Skin epidermis (tissue), 12 donors: ENCODE measurements at regions not wholly inside any gene's neighbourhood (a gene's known extent, or its start where the extent isn't known, plus 50 kb on each side); places are given as distances from the start of the nearest gene placed in this dataset.
"Not testable (repeated sequence)": the region's sequence is repeated elsewhere in the genome, so short reads cannot be mapped to it uniquely, and the experiment has no call there.

Experiments used
- H3K27ac ChIP-seq, 21 experiments: fragments of 200-600 bp; sonication (generic) in 11 of 21; one replicate each; pipeline ENCODE4 v1.5.0; 2020; ENCODE audit warnings: mild to moderate bottlenecking in 3 of 21, inconsistent platforms in 2 of 21, moderate library complexity in 2 of 21
- H3K4me3 ChIP-seq, 7 experiments: fragments of 200-600 bp; sonication (generic) in 2 of 7; one replicate each; pipeline ENCODE4 v1.5.0; 2020; ENCODE audit warnings: inconsistent platforms in 2 of 7, mild to moderate bottlenecking in 2 of 7, moderate library complexity in 1 of 7

- H3K27ac ChIP-seq, H3K4me3 ChIP-seq: not testable (repeated sequence)
Observed at GRCh38 chr14:106348873-106349540, 822.6 kb downstream of the TMEM121 start.

- H3K27ac ChIP-seq, H3K4me3 ChIP-seq: not testable (repeated sequence)
Observed at GRCh38 chr14:106349678-106350457, 823.5 kb downstream of the TMEM121 start.

GRCh38 chr14:106355007-106355791 is 828.8 kb downstream of the TMEM121 start:
- H3K27ac ChIP-seq, H3K4me3 ChIP-seq: not testable (repeated sequence)

DNA sequence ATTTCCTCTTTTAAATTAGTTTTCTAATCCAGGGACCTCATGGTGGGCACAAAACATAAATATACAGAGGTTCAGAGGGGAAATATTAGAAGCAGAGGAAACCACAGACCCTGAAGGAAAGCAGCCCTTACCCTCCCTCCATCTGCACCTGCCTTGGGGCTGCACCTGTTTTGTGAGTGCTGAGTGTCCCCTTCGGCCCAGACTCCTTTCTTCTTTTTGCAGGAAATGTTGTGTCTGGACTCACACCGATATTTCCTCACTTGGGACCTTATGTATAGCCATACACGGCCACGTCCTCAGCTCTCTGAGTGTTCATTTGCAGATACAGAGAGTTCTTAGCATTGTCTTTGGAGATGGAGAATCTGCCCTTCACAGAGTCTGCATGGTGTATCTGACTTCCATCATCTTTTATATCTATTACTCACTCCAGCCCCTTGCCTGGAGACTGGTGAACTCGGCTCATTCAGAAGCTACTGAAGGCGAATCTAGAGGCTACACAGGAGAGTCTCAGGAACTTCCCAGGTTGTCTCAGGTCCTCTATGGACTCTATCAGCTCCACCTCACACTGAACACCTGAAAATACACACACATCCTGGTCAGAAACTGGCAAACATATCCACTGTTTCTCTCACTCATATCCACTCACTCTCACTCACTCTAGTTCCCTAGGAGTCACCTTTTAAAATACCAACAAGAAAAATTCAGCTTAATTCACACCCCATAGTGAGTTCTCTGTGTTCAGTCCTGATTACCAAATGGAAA is 829.7 kb downstream of the TMEM121 start:
- not testable (repeated sequence) for H3K4me3 ChIP-seq, H3K27ac ChIP-seq

DNA sequence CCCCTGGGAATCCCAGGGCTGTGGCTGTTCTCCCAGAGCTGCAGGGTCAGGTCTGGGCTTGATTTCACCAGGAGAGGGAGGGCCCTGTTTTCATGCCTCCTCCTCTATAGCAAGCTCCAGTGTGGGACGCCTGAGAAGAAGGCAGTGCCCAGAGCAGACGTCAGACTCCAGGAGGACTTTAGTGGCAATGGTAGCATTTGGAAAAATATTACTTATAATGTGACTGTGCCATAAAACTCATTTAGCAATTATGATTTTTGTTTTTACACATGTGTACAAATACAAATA is 830.2 kb downstream of the TMEM121 start:
- not testable (repeated sequence) for H3K27ac ChIP-seq, H3K4me3 ChIP-seq

DNA sequence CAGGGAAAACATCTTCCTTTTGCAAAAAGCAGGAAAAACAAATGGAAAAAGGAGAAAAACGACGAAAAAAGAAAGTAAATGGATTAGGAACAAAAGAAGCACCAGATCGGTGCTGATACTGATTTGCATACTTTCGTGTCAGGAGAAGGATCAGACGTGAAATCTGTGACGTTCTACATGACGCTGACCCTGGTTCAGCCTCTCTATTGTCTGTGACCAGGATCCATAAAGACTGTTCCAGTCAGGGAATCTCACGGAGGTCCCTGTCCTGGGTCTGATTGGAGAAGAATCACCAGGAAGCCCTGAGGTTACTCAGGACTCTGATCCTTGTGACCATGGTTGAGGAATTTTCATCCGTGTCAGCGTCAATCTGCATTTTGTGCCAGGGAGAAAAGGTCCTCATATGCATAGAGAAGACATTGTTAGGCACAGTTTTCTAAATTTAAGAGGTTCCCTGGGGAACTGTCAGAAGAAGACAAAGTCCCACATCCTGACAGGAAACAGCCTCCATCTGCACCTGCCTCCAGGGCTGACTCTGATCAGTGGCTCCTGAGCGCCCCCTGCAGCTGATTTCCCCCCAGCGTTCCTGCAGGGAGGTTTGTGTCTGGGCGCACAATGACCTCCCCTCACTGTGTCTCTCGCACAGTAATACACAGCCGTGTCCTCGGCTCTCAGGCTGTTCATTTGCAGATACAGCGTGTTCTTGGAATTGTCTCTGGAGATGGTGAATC is 832.9 kb downstream of the TMEM121 start:
- H3K4me3 ChIP-seq, H3K27ac ChIP-seq: not testable (repeated sequence)

DNA sequence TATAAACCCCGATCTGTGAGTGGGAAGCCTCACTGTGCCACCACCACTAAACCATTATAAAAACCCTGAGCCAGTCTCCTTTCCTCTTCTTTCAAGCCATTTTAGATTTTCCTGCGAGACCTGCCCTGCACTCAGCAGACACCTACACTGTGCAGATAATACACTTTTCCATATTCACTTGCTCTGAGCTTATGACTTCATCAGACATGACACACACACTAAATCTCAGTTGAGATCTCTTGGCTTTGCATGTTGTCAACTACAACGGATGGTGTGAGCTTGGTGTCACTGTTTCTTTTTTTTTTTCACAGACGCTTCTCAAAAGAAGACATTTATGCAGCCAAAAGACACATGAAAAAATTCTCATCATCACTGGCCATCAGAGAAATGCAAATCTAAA is 839.0 kb downstream of the TMEM121 start:
- not testable (repeated sequence) for H3K27ac ChIP-seq, H3K4me3 ChIP-seq

- H3K27ac ChIP-seq, H3K4me3 ChIP-seq: not testable (repeated sequence)
Observed at GRCh38 chr14:106365894-106366293, 839.5 kb downstream of the TMEM121 start.

- H3K27ac ChIP-seq, H3K4me3 ChIP-seq: not testable (repeated sequence)
Observed at GRCh38 chr14:106366971-106367370, 840.6 kb downstream of the TMEM121 start.

GRCh38 chr14:106369456-106369855 is 843.1 kb downstream of the TMEM121 start:
- H3K4me3 ChIP-seq, H3K27ac ChIP-seq: not testable (repeated sequence)

- Histone ChIP-seq H3K27ac (no peak overlapping the region), H3K4me3 (no peak overlapping the region)
Observed at GRCh38 chr14:106372870-106373652, 846.7 kb downstream of the TMEM121 start.

DNA sequence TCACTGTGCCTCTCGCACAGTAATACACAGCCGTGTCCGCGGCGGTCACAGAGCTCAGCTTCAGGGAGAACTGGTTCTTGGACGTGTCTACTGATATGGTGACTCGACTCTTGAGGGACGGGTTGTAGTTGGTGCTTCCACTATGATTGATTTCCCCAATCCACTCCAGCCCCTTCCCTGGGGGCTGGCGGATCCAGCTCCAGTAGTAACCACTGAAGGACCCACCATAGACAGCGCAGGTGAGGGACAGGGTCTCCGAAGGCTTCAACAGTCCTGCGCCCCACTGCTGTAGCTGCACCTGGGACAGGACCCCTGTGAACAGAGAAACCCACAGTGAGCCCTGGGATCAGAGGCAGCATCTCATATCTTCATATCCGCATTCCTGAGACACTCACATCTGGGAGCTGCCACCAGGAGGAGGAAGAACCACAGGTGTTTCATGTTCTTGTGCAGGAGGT is 847.3 kb downstream of the TMEM121 start:
- not testable (repeated sequence) for H3K27ac ChIP-seq, H3K4me3 ChIP-seq

- Histone ChIP-seq H3K27ac (no peak overlapping the region), H3K4me3 (no peak overlapping the region)
Observed at GRCh38 chr14:106377432-106377831, 851.0 kb downstream of the TMEM121 start.

- Histone ChIP-seq H3K27ac (no peak overlapping the region), H3K4me3 (no peak overlapping the region)
Observed at GRCh38 chr14:106378191-106378590, 851.8 kb downstream of the TMEM121 start.

GRCh38 chr14:106380740-106381139 is 854.4 kb downstream of the TMEM121 start:
- Histone ChIP-seq H3K4me3 (no peak overlapping the region), H3K27ac (no peak overlapping the region)

DNA sequence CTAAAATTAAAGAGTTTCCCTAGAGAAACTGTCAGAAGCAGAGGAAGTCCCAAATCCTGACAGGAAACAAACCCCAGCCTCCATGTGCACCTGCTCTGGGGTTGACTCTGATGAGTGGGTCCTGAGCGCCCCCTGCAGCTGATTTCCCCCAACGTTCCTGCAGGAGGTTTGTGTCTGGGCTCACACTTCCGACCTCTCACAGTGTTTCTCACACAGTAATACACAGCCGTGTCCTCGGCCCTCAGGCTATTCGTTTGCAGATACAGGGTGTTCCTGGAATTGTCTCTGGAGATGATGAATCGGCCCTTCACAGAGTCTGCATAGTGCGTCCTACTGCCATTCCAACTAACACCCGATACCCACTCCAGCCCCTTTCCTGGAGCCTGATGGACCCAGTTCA is 862.8 kb downstream of the TMEM121 start:
- H3K4me3 ChIP-seq, H3K27ac ChIP-seq: not testable (repeated sequence)

DNA sequence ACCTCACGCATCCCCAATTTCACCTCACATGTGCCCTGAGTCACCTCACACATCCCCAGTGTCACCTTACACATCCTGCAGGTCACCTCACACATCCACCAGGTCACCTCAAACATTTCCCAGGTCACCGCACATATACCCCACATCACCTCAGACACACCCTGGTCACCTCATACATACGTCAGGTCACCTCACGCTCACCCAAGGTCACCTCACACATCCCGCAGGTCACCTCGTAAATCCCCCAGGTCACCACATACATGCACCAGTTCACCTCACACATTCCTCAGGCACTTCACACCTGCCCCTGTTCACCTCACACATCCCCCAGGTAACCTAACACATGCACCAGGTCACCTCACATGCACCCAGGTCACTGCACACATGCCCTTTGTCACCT is 864.0 kb downstream of the TMEM121 start:
- Histone ChIP-seq H3K4me3 (no peak overlapping the region), H3K27ac (no peak overlapping the region)

DNA sequence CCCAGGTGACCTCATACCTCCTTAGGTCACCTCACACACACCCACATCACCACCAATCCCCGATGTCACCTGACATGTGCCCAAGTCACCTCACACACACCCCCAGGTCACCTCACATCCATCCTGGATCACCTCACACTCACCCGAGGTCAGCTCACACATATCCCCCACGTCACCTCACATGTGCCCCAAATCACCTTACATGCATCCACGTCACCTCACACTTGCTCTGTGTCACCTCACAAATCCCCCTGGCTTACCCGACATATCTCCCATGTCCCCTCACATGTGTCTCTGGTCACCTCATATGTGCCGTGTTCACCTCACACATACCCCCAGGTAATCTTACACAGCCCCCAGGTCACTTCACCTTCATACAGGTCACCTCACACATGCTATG is 864.6 kb downstream of the TMEM121 start:
- no peak overlapping the region for H3K4me3 ChIP-seq

GRCh38 chr14:106393742-106394141 is 867.4 kb downstream of the TMEM121 start:
- Histone ChIP-seq H3K4me3 (no peak overlapping the region), H3K27ac (no peak overlapping the region)

More for the DNA sequence above, 864.6 kb downstream of the TMEM121 start:
- no peak overlapping the region for H3K27ac ChIP-seq
